KMS-11 (cell line): ENCODE measurements at regions not wholly inside any gene's neighbourhood (a gene's known extent, or its start where the extent isn't known, plus 50 kb on each side); places are given as distances from the start of the nearest gene placed in this dataset.
A peak's percentile ranks its signal among the peaks of the same experiment; 100 is the strongest.

Experiments used
- H2AFZ ChIP-seq: fragments of 200-600 bp; sonication (generic); 2 replicates; pipeline ENCODE4 v1.6.1; 2016; ENCODE audit warnings: antibody characterized with exemption, mixed run types, low read depth
- H3K27ac ChIP-seq: fragments of 200-600 bp; sonication (generic); 2 replicates; pipeline ENCODE4 v1.6.1; 2016; ENCODE audit warnings: mild to moderate bottlenecking, mixed run types
- H3K27me3 ChIP-seq: fragments of 200-600 bp; sonication (generic); 2 replicates; pipeline ENCODE4 v1.6.1; 2017; ENCODE audit warnings: mild to moderate bottlenecking, low read depth, mixed run types, moderate library complexity; ENCODE audit not compliant: insufficient read depth
- H3K36me3 ChIP-seq: fragments of 200-600 bp; sonication (generic); 2 replicates; pipeline ENCODE4 v1.6.1; 2017; ENCODE audit warnings: mild to moderate bottlenecking, mixed run types; ENCODE audit not compliant: insufficient read depth
- H3K4me1 ChIP-seq: fragments of 200-600 bp; sonication (generic); 2 replicates; pipeline ENCODE4 v1.6.1; 2016; ENCODE audit warnings: mild to moderate bottlenecking, low read depth, mixed run types; ENCODE audit not compliant: poor library complexity, severe bottlenecking
- H3K4me2 ChIP-seq: fragments of 200-600 bp; sonication (generic); 2 replicates; pipeline ENCODE4 v1.7.0; 2016; ENCODE audit warnings: mild to moderate bottlenecking, mixed run types
- H3K4me3 ChIP-seq: fragments of 200-600 bp; sonication (generic); IDR thresholded peaks from 2 replicates; pipeline ENCODE4 v1.6.1; 2017; ENCODE audit warnings: low read depth, low read length, mixed read lengths; ENCODE audit not compliant: insufficient read depth
- H3K79me2 ChIP-seq: fragments of 200-600 bp; sonication (generic); 2 replicates; pipeline ENCODE4 v1.6.1; 2016; ENCODE audit warnings: low read depth, mixed run types; ENCODE audit not compliant: insufficient read depth
- H3K9ac ChIP-seq: fragments of 200-600 bp; sonication (generic); 2 replicates; pipeline ENCODE4 v1.6.1; 2016; ENCODE audit warnings: mild to moderate bottlenecking, mixed run types
- H4K20me1 ChIP-seq: fragments of 200-600 bp; sonication (generic); 2 replicates; pipeline ENCODE4 v1.6.1; 2016; ENCODE audit warnings: mild to moderate bottlenecking, mixed run types; ENCODE audit not compliant: insufficient read depth
- CTCF ChIP-seq: fragments of 200-600 bp; sonication (generic); conservative IDR thresholded peaks from 2 replicates; pipeline ENCODE4 v1.6.1; 2017; ENCODE audit warnings: low read depth, mild to moderate bottlenecking, antibody characterized with exemption, low read length, moderate library complexity, mixed read lengths

- H2AFZ ChIP-seq, result peak overlapping the region; percentile 77
- no peaks in the 10 kb centered on the region for H3K4me1 ChIP-seq
- H3K27ac ChIP-seq, result peak overlapping the region; percentile 99; the same call in 1 of the 2 replicates
- peaks cover 43% of the 10 kb centered on the region for H3K79me2 ChIP-seq
- no peak for TF ChIP-seq CTCF
- H3K4me3 ChIP-seq, result no peak overlapping the region
- H3K9ac ChIP-seq, result peak overlapping the region; percentile 98; the same call in 1 of the 2 replicates
- no peaks in the 10 kb centered on the region for H4K20me1 ChIP-seq
- peak overlapping the region; percentile 66 for H3K4me2 ChIP-seq
- no peaks in the 10 kb centered on the region for H3K36me3 ChIP-seq
- H3K27me3 ChIP-seq, result no peaks in the 10 kb centered on the region
These were observed 94.4 kb upstream of the PRDM1 start for GRCh38 chr6:105991561-105992314.

GRCh38 chr6:105990151-105990550 lies 96.0 kb upstream of the PRDM1 start:
- Histone ChIP-seq H3K27ac (no peak overlapping the region), H3K79me2 (peaks cover 27% of the 10 kb centered on the region), H3K4me3 (no peak overlapping the region), H3K4me1 (no peaks in the 10 kb centered on the region), H3K4me2 (no peak overlapping the region), H3K36me3 (no peaks in the 10 kb centered on the region), H3K9ac (no peak overlapping the region), H3K27me3 (no peaks in the 10 kb centered on the region), H2AFZ (no peak overlapping the region), H4K20me1 (no peaks in the 10 kb centered on the region)
- no peak for TF ChIP-seq CTCF

GRCh38 chr6:105988812-105989577 lies 97.1 kb upstream of the PRDM1 start:
- no peak overlapping the region for H2AFZ ChIP-seq
- H3K36me3 ChIP-seq, result no peaks in the 10 kb centered on the region
- H3K79me2 ChIP-seq, result peaks cover 16% of the 10 kb centered on the region
- no peak overlapping the region for H3K4me3 ChIP-seq
- H3K4me1 ChIP-seq, result no peaks in the 10 kb centered on the region
- no peak overlapping the region for H3K27ac ChIP-seq
- H4K20me1 ChIP-seq, result no peaks in the 10 kb centered on the region
- no peak for TF ChIP-seq CTCF
- H3K27me3 ChIP-seq, result no peaks in the 10 kb centered on the region
- no peak overlapping the region for H3K4me2 ChIP-seq
- no peak overlapping the region for H3K9ac ChIP-seq

- H3K4me1 ChIP-seq, result no peaks in the 10 kb centered on the region
- peaks cover 9% of the 10 kb centered on the region for H3K79me2 ChIP-seq
- no peaks in the 10 kb centered on the region for H4K20me1 ChIP-seq
- H2AFZ ChIP-seq, result no peak overlapping the region
- H3K4me2 ChIP-seq, result no peak overlapping the region
- no peak overlapping the region for H3K9ac ChIP-seq
- H3K36me3 ChIP-seq, result no peaks in the 10 kb centered on the region
- no peak overlapping the region for H3K27ac ChIP-seq
- no peak for TF ChIP-seq CTCF
- no peaks in the 10 kb centered on the region for H3K27me3 ChIP-seq
- H3K4me3 ChIP-seq, result no peak overlapping the region
These were observed 97.8 kb upstream of the PRDM1 start for GRCh38 chr6:105988321-105988720.
